ENCODE measurements at regions not wholly inside any gene's neighbourhood (a gene's known extent, or its start where the extent isn't known, plus 50 kb on each side); places are given as distances from the start of the nearest gene placed in this dataset.

DNA sequence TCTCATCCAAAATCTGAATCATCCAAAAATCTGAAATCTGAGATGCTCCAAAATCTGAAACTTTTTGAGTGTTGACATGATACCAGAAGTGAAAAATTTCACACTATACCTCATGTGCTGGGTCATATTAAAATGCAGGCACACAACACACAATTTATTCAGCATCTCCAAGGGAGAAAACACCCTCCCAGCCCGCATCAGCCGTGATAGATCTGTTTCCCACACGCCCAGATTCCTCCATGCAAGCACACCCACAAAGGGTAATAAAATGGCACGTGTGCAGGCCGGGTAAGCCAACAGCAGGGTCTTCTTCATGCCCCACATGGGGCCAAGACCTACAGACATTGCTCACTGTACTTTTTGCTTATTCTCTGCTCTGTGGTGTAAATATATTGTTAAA, 173.1 kb upstream of the FERD3L start:
- TF ChIP-seq, protein P1, sequence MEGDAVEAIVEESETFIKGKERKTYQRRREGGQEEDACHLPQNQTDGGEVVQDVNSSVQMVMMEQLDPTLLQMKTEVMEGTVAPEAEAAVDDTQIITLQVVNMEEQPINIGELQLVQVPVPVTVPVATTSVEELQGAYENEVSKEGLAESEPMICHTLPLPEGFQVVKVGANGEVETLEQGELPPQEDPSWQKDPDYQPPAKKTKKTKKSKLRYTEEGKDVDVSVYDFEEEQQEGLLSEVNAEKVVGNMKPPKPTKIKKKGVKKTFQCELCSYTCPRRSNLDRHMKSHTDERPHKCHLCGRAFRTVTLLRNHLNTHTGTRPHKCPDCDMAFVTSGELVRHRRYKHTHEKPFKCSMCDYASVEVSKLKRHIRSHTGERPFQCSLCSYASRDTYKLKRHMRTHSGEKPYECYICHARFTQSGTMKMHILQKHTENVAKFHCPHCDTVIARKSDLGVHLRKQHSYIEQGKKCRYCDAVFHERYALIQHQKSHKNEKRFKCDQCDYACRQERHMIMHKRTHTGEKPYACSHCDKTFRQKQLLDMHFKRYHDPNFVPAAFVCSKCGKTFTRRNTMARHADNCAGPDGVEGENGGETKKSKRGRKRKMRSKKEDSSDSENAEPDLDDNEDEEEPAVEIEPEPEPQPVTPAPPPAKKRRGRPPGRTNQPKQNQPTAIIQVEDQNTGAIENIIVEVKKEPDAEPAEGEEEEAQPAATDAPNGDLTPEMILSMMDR (IDR thresholded peaks at IDR 0.05) = no peak
- TF ChIP-seq YY1 (IDR thresholded peaks at IDR 0.05; ENCODE audit: low read depth) = no peak
- no peak for TF ChIP-seq SIN3A (IDR thresholded peaks at IDR 0.05; ENCODE audit: borderline replicate concordance, low read depth, low read length)
- no peak for TF ChIP-seq JUND (IDR thresholded peaks at IDR 0.05)
- no peak for TF ChIP-seq RAD21 (IDR thresholded peaks at IDR 0.05; ENCODE audit: low read length)
- TF ChIP-seq, protein P2, sequence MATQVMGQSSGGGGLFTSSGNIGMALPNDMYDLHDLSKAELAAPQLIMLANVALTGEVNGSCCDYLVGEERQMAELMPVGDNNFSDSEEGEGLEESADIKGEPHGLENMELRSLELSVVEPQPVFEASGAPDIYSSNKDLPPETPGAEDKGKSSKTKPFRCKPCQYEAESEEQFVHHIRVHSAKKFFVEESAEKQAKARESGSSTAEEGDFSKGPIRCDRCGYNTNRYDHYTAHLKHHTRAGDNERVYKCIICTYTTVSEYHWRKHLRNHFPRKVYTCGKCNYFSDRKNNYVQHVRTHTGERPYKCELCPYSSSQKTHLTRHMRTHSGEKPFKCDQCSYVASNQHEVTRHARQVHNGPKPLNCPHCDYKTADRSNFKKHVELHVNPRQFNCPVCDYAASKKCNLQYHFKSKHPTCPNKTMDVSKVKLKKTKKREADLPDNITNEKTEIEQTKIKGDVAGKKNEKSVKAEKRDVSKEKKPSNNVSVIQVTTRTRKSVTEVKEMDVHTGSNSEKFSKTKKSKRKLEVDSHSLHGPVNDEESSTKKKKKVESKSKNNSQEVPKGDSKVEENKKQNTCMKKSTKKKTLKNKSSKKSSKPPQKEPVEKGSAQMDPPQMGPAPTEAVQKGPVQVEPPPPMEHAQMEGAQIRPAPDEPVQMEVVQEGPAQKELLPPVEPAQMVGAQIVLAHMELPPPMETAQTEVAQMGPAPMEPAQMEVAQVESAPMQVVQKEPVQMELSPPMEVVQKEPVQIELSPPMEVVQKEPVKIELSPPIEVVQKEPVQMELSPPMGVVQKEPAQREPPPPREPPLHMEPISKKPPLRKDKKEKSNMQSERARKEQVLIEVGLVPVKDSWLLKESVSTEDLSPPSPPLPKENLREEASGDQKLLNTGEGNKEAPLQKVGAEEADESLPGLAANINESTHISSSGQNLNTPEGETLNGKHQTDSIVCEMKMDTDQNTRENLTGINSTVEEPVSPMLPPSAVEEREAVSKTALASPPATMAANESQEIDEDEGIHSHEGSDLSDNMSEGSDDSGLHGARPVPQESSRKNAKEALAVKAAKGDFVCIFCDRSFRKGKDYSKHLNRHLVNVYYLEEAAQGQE (IDR thresholded peaks at IDR 0.05; ENCODE audit: low read depth, low read length) = no peak
- TF ChIP-seq TAF1 (IDR thresholded peaks at IDR 0.05; ENCODE audit: borderline replicate concordance, low read depth, low read length) = no peak
- no peak for TF ChIP-seq FOSL2 (IDR thresholded peaks at IDR 0.05; ENCODE audit: borderline replicate concordance, low read depth)
- TF ChIP-seq EP300 (IDR thresholded peaks at IDR 0.05; ENCODE audit: borderline replicate concordance in 1 of 2, low read depth in 1 of 2, low read length in 1 of 2) = no peak
- no peak for TF ChIP-seq POLR2AphosphoS5 (IDR thresholded peaks at IDR 0.05; ENCODE audit: low read depth, low read length)
- TF ChIP-seq SMC3 (IDR thresholded peaks at IDR 0.05; ENCODE audit: low read depth, low read length) = no peak
- TF ChIP-seq TCF12 (IDR thresholded peaks at IDR 0.05) = no peak
